ENCODE measurements at regions not wholly inside any gene's neighbourhood (a gene's known extent, or its start where the extent isn't known, plus 50 kb on each side); places are given as distances from the start of the nearest gene placed in this dataset.

GRCh38 chr1:21346365-21347071 lies 56.3 kb upstream of the ECE1 start:
- DNase-seq, result no peak

- DNase-seq, result no peak
Observed at GRCh38 chr1:21344750-21345443, 54.6 kb upstream of the ECE1 start.

DNA sequence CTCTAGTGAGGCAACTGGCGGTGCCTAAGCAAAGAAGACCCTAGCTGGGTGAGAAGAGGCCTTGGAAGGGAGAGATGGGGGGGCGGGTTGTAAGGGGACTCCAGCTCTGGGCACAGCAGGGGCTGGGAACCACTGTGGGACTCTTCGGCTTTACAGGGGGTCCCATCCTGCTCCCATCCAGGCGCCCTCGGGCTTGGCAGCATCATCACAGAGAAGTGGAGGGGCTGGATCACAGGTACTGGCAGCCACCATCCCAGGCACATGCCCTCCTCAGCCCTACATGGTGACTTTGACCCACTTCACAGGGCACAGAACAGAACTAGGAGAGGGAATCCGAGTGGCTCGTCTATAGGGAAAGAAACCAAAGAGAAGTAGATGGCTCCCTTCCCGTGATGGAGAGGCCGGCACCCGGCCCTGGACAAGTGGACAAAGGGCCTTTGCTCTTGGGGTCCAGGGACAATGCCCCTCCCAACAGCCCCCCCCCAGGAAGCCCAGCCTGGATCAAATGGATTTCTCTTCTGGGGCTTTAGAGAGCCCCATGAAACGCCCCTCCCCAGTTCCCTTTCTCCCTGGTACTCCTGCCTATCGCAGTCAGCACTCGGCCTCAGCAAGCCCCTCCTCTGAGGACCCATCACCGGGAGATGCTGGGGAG lies 54.0 kb upstream of the ECE1 start:
- DNase-seq, result no peak

DNA sequence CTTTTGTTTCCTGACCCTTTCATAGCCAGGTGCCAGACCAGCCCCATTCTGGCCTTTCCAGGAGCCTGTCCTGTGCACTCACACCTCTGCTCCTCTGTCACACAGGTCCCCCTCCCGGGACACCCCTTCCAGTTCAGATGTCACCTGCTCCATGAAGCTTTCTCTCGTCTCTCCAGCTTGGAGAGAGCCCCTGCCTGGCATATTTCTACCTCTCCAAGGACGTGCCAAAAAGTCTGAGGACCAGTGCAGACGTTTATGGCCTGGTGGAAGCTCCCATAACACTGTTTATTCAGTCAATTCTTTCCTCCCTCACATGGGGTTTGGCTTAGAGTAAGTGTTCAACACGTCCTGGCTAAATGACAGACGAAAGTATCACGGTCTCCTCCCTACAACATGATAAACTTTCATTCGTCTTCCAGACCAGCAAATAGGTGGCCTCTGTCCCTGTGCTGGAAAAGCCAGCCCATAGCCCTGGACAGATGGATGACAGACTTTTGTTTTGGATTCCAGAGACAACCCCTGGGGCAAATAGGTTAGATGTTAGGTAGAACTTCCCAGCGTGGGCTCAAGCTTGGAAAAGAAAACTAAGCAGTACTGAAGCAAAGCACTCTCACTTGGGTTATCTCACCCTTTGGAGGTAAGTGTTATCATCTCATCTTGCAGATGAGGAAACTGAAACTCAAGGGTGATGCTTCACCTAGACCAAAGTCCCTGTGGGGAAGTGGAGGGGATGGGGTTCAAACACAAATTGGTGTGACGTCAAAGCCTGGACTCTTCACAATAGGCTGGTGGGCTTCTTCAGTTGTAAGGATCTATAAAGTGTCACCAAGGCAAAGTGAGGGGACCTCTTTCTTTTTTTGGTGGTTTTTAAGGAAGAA lies 52.9 kb upstream of the ECE1 start:
- DNase-seq, result peak; percentile 32

DNA sequence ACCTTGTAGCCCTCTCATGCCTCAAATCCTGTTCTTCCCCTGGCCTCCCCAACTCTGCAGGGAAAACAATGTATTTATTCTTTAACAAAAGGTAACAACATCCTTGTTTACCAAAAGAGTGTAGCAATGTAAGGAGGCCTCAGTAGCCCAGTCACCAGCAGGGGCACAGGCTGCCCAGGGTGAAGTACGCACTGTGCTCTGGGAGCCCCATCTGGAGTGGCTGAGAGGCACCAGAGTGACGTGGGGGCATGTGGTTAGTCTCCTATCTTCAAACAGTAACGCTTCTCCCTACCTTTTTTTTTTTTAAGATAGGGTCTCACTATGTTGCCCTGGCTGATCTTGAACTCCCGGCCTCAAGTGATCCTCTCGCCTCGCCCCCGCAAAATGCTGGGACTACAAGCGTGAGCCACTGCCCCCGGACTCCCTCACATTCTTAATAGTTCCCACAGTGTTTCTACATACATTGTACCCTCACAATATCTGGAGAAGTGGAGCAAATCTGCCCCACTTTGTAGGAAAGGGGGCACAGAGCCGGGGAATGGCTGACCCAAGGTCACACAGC lies 51.3 kb upstream of the ECE1 start:
- no peak for DNase-seq

DNA sequence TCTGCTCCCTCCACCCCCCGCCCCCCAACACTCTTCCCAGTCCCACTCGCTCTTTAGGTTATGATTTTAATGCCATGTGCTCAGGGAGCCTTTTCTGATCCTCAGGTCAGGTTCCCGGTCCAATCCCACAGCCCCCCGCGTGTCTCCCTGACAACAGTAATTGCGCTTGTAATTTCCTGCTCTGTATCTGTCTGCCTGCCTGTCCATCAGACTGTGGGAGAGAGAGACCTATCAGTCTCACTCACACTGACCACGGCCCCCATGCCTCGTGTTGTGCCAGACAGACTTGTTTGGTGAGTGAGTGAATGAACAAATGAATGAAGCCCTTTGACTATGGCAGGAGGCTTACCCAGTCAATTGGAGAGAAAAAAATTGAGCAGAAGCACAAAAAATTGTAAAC lies 50.8 kb upstream of the ECE1 start:
- DNase-seq, result no peak

- DNase-seq, result no peak
Observed at GRCh38 chr1:21340230-21340945, 50.1 kb upstream of the ECE1 start.

Measured in CD4-positive, alpha-beta T cell treated with Interferon gamma for 1 hour (primary cell).